Activated T-cell treated with anti-CD3 and anti-CD28 coated beads, Interleukin-2, amount 50 U/mL, for 48 hours (primary cell): ENCODE measurements at regions not wholly inside any gene's neighbourhood (a gene's known extent, or its start where the extent isn't known, plus 50 kb on each side); places are given as distances from the start of the nearest gene placed in this dataset.

Source experiments
- DNase-seq, 2 experiments: peaks; one replicate each; pipeline ENCODE4 v3.0.0-alpha.2; 2020

DNA sequence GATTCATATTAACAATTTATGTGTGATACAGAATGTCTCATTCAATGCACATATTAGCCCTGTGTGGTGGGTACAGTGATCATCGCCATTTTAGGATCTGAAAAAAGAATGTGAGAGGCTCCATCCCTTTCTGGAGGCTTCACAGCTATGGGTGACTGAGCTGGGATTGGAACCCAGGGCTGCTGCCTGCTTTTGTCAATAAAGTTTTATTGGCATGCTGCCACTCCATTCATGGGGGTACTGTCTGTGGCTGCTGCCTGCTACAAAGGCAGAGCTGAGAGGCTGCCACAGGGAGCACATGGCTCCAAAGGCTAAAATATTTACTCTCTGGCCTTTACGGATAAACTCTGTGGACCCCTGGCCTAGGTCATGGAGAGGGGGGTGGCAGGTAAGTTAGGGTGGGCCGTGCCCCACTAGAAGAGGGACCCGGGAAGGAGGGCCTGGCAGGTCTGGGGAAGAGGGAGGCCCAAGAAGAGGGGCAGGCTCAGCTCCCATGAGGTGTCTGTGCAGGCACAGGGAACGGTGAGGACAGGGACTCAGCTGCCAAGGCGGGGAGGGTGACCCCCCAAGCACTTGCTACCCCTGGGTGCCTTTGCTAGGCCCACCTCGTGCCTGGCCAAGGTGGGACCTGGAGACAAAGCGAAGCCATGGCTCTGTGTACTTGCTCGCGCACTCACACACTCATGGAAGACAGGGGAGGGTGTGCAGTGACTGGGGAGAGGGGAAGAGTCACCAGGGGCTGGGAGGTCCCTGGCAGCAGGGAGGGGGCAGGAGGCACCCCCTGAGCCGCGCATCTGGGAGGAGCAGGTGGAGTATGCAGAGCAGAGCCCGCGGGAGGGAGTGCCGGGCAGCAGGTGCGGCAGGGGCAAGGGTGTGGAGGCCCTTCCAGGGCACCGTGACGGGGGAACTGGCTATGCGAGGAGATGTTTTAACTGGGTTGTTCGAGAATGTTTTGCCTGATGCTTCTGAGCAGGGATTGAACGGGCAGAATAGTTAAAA is 335.3 kb downstream of the CTTN start:
- DNase-seq: no peak

DNA sequence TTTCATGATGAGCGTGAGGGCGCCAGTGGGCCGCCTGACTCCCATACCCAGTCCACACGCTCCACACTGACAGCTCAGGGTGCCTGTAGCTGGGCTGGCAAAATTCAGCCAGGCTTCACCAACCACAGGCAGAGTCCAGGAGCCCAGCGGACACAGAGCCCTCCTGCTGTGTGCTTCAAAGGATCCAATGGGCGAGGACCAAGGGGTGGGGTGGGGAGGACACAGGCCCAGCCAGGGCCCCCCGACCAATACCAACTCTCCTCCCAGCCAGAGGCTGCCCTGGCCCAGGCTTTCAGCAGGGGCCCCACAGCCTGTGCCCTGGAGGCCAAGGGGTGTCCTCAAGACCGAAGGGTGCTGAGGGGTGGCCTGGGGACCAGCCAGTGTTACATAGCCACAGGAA is 336.1 kb downstream of the CTTN start:
- DNase-seq: no peak

GRCh38 chr11:70734911-70735310 is 336.6 kb downstream of the CTTN start:
- DNase-seq: no peak

DNA sequence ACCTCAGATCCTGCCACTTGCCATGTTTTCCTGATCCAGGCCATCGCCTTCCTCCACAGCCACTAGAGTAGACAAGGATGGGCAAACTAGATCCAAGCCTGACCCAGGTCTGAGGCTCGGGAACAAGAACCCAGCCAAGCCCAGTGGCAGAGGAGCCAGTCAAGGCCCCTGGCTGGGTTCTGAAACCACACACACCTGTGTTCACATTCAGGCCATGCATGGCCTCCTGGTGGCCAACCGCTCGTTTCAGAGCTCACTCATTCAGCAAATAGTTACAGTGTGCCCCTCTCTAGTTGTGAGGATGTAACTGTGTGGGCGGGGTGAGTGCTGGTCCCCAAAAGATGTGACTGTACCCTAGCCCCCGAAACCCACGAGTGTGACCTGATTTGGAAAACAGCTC is 337.6 kb downstream of the CTTN start:
- no peak for DNase-seq

GRCh38 chr11:70736461-70736860 is 338.1 kb downstream of the CTTN start:
- no peak for DNase-seq

DNA sequence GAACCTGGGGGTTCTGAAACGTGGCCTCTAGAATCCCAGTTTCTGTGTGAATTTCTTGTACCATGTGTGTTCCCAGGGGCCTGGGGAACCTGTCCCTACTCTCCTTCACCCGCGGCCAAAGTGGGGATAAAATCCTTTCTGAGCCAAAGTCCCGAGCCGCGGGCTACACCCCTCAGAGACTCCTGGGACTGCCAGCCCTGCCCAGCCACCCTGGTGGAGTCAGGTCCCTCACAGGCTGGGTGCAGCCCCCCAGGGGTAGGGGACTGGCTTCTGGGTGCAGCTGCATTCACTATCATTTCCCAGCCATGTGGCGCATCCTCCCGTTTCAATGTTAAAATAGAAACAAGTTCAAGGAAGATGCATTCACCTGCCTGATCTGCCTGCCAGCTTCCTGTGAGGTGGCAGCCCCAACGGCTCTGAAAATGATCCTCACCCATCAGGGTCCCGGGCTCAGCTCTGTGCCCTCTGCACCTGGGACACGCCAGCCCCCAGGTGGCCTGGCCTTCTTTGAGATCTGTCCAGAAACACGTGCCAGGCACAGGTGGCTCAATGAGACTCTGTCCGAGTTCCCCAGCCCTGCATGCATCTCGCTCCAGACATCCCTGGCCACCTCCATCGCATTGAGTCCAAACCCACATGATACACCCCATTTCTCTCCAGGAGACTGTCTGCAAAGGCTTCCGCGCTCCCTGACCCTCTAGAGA is 338.8 kb downstream of the CTTN start:
- DNase-seq: no peak

GRCh38 chr11:70737816-70738630 is 339.7 kb downstream of the CTTN start:
- no peak for DNase-seq

GRCh38 chr11:70738661-70739060 is 340.3 kb downstream of the CTTN start:
- no peak for DNase-seq

- no peak for DNase-seq
These were observed 340.8 kb downstream of the CTTN start for GRCh38 chr11:70739091-70739490.

DNA sequence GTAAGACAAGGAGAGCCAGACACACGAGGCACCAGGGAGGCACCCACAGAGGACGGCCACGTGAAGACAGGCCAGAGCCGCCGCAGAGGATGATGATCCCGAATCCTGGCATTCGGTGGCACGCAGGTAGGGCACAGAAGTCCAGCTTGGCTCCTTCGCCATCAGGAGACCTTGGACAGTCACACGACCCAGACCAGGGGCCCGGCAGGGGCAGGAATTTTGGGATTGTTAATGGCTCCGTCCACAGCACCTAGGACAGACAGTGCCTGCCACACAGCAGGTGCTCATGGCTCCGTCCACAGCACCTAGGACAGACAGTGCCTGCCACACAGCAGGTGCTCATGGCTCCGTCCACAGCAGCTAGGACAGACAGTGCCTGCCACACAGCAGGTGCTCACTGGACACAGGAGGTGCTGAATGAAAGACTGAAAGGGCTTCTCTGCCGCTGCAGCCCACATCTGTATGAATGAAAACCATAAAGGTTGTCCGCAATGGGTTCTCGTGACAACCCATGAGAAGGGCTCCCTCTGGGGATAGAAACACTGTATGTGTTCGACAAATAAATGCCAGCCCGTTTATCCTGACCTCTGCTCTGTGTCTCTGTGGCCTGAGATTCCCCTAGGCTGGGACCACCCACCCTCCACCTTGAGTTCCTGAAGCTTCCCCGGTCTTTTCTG is 341.6 kb downstream of the CTTN start:
- no peak for DNase-seq

- no peak for DNase-seq
These were observed 342.1 kb downstream of the CTTN start for GRCh38 chr11:70740488-70740851.

GRCh38 chr11:70741085-70741484 is 342.8 kb downstream of the CTTN start:
- DNase-seq: no peak

- no peak for DNase-seq
These were observed 344.4 kb downstream of the CTTN start for GRCh38 chr11:70742553-70743291.

DNA sequence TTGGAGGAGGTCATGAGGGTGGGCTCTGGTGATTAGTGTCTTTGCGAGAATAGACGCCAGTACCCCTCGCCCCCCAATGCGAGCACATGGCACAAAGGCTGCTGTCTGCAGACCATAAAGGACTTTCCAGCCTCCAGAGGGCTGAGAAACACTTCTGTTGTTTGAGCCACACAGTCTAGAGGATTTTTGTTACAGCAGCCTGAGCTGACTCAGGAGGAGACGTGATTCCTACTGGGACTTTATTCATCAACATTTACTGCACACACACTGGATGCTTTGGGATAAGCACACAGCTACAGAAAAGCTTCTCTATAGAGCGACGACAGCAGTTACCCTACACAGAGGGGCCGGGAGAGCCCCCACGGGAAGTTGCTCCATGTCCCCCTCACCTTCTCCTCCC is 345.0 kb downstream of the CTTN start:
- DNase-seq: no peak

DNA sequence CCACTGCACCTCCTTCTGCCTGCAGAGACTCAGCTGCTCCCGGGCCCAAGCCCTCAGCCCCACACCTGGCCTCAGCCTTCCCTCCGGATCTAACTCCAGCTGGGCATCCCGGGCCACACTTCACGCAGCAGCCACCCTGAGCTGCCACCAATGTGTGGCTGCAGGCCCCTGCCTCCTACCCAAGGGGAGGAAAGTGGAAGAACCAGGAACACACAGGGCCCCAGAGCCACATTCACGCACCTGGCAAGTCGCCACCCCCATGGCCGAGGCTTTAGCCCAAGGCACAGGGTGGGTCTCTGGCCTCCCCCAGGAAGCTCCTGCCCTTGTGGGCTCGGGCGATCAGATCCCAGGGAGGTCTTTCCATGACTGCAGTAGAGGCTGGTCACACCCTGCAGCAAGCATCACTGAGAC is 345.6 kb downstream of the CTTN start:
- DNase-seq: no peak

DNA sequence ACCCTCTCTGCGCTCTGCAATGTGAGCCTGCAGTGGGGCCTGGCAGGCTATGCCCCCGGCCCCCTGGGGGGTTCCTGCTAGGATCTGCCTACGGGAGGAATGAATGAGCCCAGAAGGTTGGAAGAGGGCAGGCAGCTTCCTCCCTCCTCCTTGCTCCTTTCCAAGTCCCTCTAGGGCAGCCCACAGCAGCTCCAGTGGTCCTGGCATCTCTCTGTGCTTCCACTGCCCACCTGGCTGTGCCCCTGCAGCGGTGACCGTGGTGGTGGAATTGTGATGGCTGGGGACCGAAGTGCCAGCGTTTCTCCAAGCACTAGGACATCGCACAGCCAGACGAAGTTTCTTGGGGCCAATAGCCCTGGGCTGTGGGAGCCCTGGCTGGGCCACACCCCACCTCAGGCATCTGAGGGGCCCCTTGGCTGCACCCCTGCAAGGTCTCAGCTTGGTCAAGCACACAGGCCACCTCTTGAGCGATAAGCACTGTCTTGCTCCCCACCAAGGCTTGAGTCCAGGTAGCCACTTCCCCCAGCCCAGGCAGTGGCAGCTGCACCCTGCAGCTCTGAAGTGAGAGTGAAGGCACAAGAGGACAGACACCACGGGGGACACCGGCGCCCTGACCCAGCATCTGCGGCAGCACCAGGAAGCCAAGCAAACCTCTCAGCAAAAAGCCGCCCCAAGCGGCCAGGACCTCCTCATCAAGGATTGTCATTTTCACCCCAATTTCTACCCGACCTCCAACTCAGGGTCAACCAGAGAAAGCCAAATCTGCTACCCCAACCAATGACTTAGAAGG is 346.3 kb downstream of the CTTN start:
- no peak for DNase-seq

- no peak for DNase-seq
These were observed 347.1 kb downstream of the CTTN start for GRCh38 chr11:70745451-70745850.

GRCh38 chr11:70745941-70746340 is 347.6 kb downstream of the CTTN start:
- DNase-seq: no peak

GRCh38 chr11:70746351-70746750 is 348.0 kb downstream of the CTTN start:
- DNase-seq: no peak

- no peak for DNase-seq
These were observed 349.0 kb downstream of the CTTN start for GRCh38 chr11:70747285-70747684.

DNA sequence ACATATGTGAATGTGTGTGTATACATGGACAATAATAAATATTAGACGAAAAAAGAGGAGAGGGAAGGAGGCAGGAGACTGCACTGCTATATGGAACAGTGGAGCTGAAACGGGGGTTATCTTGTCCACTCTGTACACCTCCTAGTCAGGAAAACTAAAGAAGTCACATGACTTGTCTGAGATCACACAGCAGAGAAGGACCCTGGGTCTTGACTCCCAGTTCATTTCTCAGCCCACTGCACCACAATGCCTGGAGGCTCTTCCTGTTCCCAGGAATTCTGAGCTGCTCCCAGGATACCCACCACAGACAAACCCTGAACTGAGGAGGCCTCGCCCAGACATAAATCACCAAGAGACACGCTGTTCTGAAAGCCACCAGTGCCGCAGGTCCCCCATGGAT is 349.6 kb downstream of the CTTN start:
- no peak for DNase-seq
